KMS-11 (cell line): ENCODE measurements at regions not wholly inside any gene's neighbourhood (a gene's known extent, or its start where the extent isn't known, plus 50 kb on each side); places are given as distances from the start of the nearest gene placed in this dataset.
A peak's percentile ranks its signal among the peaks of the same experiment; 100 is the strongest.

Experiments used
- H2AFZ ChIP-seq: fragments of 200-600 bp; sonication (generic); 2 replicates; pipeline ENCODE4 v1.6.1; 2016; ENCODE audit warnings: antibody characterized with exemption, mixed run types, low read depth
- H3K27ac ChIP-seq: fragments of 200-600 bp; sonication (generic); 2 replicates; pipeline ENCODE4 v1.6.1; 2016; ENCODE audit warnings: mild to moderate bottlenecking, mixed run types
- H3K27me3 ChIP-seq: fragments of 200-600 bp; sonication (generic); 2 replicates; pipeline ENCODE4 v1.6.1; 2017; ENCODE audit warnings: mild to moderate bottlenecking, low read depth, mixed run types, moderate library complexity; ENCODE audit not compliant: insufficient read depth
- H3K36me3 ChIP-seq: fragments of 200-600 bp; sonication (generic); 2 replicates; pipeline ENCODE4 v1.6.1; 2017; ENCODE audit warnings: mild to moderate bottlenecking, mixed run types; ENCODE audit not compliant: insufficient read depth
- H3K4me1 ChIP-seq: fragments of 200-600 bp; sonication (generic); 2 replicates; pipeline ENCODE4 v1.6.1; 2016; ENCODE audit warnings: mild to moderate bottlenecking, low read depth, mixed run types; ENCODE audit not compliant: poor library complexity, severe bottlenecking
- H3K4me2 ChIP-seq: fragments of 200-600 bp; sonication (generic); 2 replicates; pipeline ENCODE4 v1.7.0; 2016; ENCODE audit warnings: mild to moderate bottlenecking, mixed run types
- H3K4me3 ChIP-seq: fragments of 200-600 bp; sonication (generic); IDR thresholded peaks from 2 replicates; pipeline ENCODE4 v1.6.1; 2017; ENCODE audit warnings: low read depth, low read length, mixed read lengths; ENCODE audit not compliant: insufficient read depth
- H3K79me2 ChIP-seq: fragments of 200-600 bp; sonication (generic); 2 replicates; pipeline ENCODE4 v1.6.1; 2016; ENCODE audit warnings: low read depth, mixed run types; ENCODE audit not compliant: insufficient read depth
- H3K9ac ChIP-seq: fragments of 200-600 bp; sonication (generic); 2 replicates; pipeline ENCODE4 v1.6.1; 2016; ENCODE audit warnings: mild to moderate bottlenecking, mixed run types
- H4K20me1 ChIP-seq: fragments of 200-600 bp; sonication (generic); 2 replicates; pipeline ENCODE4 v1.6.1; 2016; ENCODE audit warnings: mild to moderate bottlenecking, mixed run types; ENCODE audit not compliant: insufficient read depth
- TF ChIP-seq, protein P1 (sequence below): fragments of 200-600 bp; sonication (generic); conservative IDR thresholded peaks from 2 replicates; pipeline ENCODE4 v1.6.1; 2017; ENCODE audit warnings: low read depth, mild to moderate bottlenecking, antibody characterized with exemption, low read length, moderate library complexity, mixed read lengths

DNA sequence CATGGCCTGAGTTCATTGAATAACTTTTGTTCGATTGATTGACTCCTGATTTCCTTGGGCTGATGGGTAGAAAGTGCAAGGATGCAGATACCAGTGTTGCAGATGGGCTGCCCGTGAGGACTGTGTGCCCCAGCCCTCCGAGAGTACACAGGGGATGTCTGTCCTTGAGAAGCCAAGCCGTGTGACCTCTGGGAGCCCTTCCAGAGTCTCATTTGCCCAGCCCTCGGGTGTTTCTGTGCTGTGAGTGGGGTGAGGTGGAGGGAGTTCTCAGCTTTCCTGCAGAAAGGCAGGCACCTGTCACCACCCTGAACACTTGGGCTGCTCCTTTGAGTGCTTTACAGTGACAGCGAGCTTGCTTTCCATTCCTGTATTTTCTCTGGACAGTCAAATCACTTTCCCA lies 96.4 kb upstream of the CACNA1E start:
- Histone ChIP-seq H4K20me1 (no peaks in the 10 kb centered on the region), H2AFZ (no peak overlapping the region), H3K4me3 (no peak overlapping the region), H3K4me2 (no peak overlapping the region), H3K27me3 (no peaks in the 10 kb centered on the region), H3K79me2 (no peaks in the 10 kb centered on the region), H3K36me3 (no peaks in the 10 kb centered on the region), H3K27ac (no peak overlapping the region), H3K4me1 (no peaks in the 10 kb centered on the region), H3K9ac (no peak overlapping the region)
- TF ChIP-seq, protein P1, sequence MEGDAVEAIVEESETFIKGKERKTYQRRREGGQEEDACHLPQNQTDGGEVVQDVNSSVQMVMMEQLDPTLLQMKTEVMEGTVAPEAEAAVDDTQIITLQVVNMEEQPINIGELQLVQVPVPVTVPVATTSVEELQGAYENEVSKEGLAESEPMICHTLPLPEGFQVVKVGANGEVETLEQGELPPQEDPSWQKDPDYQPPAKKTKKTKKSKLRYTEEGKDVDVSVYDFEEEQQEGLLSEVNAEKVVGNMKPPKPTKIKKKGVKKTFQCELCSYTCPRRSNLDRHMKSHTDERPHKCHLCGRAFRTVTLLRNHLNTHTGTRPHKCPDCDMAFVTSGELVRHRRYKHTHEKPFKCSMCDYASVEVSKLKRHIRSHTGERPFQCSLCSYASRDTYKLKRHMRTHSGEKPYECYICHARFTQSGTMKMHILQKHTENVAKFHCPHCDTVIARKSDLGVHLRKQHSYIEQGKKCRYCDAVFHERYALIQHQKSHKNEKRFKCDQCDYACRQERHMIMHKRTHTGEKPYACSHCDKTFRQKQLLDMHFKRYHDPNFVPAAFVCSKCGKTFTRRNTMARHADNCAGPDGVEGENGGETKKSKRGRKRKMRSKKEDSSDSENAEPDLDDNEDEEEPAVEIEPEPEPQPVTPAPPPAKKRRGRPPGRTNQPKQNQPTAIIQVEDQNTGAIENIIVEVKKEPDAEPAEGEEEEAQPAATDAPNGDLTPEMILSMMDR: no peak

GRCh38 chr1:181387702-181388101 lies 95.6 kb upstream of the CACNA1E start:
- Histone ChIP-seq H4K20me1 (no peaks in the 10 kb centered on the region), H3K27me3 (no peaks in the 10 kb centered on the region), H3K4me1 (no peaks in the 10 kb centered on the region), H3K36me3 (no peaks in the 10 kb centered on the region), H3K27ac (no peak overlapping the region), H3K4me3 (no peak overlapping the region), H3K9ac (no peak overlapping the region), H3K79me2 (no peaks in the 10 kb centered on the region), H3K4me2 (no peak overlapping the region), H2AFZ (no peak overlapping the region)
- TF ChIP-seq, protein P1: no peak

GRCh38 chr1:181390410-181391077 lies 92.8 kb upstream of the CACNA1E start:
- H3K27ac ChIP-seq: no peak overlapping the region
- no peak overlapping the region for H2AFZ ChIP-seq
- no peak overlapping the region for H3K4me3 ChIP-seq
- H3K36me3 ChIP-seq: no peaks in the 10 kb centered on the region
- TF ChIP-seq, protein P1: no peak
- H3K4me1 ChIP-seq: no peaks in the 10 kb centered on the region
- no peak overlapping the region for H3K4me2 ChIP-seq
- H4K20me1 ChIP-seq: no peaks in the 10 kb centered on the region
- no peaks in the 10 kb centered on the region for H3K27me3 ChIP-seq
- no peaks in the 10 kb centered on the region for H3K79me2 ChIP-seq
- no peak overlapping the region for H3K9ac ChIP-seq

GRCh38 chr1:181391301-181391900 lies 91.9 kb upstream of the CACNA1E start:
- H3K4me3 ChIP-seq: no peak overlapping the region
- peaks cover 5% of the 10 kb centered on the region for H3K4me1 ChIP-seq
- no peaks in the 10 kb centered on the region for H4K20me1 ChIP-seq
- H3K27ac ChIP-seq: no peak overlapping the region
- no peaks in the 10 kb centered on the region for H3K36me3 ChIP-seq
- H3K79me2 ChIP-seq: no peaks in the 10 kb centered on the region
- no peaks in the 10 kb centered on the region for H3K27me3 ChIP-seq
- H3K4me2 ChIP-seq: no peak overlapping the region
- H3K9ac ChIP-seq: no peak overlapping the region
- TF ChIP-seq, protein P1: 0 out of 2 replicates have a peak, but pooled peaks have one; percentile 14
- H2AFZ ChIP-seq: no peak overlapping the region
